ENCODE measurements at regions not wholly inside any gene's neighbourhood (a gene's known extent, or its start where the extent isn't known, plus 50 kb on each side); places are given as distances from the start of the nearest gene placed in this dataset.

DNA sequence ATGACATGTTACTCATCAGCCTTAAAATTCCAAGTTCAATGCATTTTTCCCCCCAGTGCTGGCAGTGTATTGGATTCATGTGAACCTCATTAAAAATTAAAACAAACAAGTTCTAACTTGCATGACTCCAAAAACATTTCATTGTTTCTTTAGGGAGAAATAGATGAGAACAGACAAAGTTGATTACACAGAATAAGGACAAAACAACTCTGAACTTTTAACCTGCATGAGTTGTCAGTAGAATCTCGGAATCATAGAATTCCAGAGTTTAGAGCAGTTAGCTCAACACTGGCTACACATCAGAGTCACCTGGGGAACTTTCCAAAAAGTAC is 127.5 kb downstream of the TMX1 start:
- TF ChIP-seq POLR2AphosphoS5 (IDR thresholded peaks at IDR 0.05) = no peak
- TF ChIP-seq, protein P1, sequence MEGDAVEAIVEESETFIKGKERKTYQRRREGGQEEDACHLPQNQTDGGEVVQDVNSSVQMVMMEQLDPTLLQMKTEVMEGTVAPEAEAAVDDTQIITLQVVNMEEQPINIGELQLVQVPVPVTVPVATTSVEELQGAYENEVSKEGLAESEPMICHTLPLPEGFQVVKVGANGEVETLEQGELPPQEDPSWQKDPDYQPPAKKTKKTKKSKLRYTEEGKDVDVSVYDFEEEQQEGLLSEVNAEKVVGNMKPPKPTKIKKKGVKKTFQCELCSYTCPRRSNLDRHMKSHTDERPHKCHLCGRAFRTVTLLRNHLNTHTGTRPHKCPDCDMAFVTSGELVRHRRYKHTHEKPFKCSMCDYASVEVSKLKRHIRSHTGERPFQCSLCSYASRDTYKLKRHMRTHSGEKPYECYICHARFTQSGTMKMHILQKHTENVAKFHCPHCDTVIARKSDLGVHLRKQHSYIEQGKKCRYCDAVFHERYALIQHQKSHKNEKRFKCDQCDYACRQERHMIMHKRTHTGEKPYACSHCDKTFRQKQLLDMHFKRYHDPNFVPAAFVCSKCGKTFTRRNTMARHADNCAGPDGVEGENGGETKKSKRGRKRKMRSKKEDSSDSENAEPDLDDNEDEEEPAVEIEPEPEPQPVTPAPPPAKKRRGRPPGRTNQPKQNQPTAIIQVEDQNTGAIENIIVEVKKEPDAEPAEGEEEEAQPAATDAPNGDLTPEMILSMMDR (IDR thresholded peaks at IDR 0.05; ENCODE audit: poor library complexity, severe bottlenecking) = no peak
- no peak for TF ChIP-seq EP300 (conservative IDR thresholded peaks at IDR 0.05; ENCODE audit: poor library complexity, severe bottlenecking)
- no peak for TF ChIP-seq EZH2 (IDR thresholded peaks at IDR 0.05; ENCODE audit: borderline replicate concordance, insufficient read depth, low read length, poor library complexity, severe bottlenecking)
- TF ChIP-seq SMC3 (conservative IDR thresholded peaks at IDR 0.05; ENCODE audit: poor library complexity) = no peak
- no peak for TF ChIP-seq RAD21 (conservative IDR thresholded peaks at IDR 0.05)
- TF ChIP-seq TAF1 (IDR thresholded peaks at IDR 0.05; ENCODE audit: low read depth) = no peak
- no peak for TF ChIP-seq REST (IDR thresholded peaks at IDR 0.05; ENCODE audit: borderline replicate concordance)
- TF ChIP-seq MXI1 (conservative IDR thresholded peaks at IDR 0.05; ENCODE audit: poor library complexity, severe bottlenecking) = no peak
- H3K27ac ChIP-seq (ENCODE audit: low read length) = no peak overlapping the region
- no peaks in the 10 kb centered on the region for H3K9me2 ChIP-seq (ENCODE audit: insufficient read depth, low read length)
- H3F3A ChIP-seq (ENCODE audit: insufficient read depth, low read length, poor library complexity, severe bottlenecking) = no peaks in the 10 kb centered on the region
- H3K79me2 ChIP-seq (replicated peaks; ENCODE audit: insufficient read depth, low read length) = no peaks in the 10 kb centered on the region
- H3K9ac ChIP-seq (ENCODE audit: low read length) = no peak overlapping the region
- H3K36me3 ChIP-seq (ENCODE audit: insufficient read depth, low read length) = no peaks in the 10 kb centered on the region
- no peak overlapping the region for H3K4me3 ChIP-seq (ENCODE audit: low read length)
- H3K9me3 ChIP-seq (ENCODE audit: low read length) = no peaks in the 10 kb centered on the region
- H3K4me2 ChIP-seq (ENCODE audit: low read length) = no peak overlapping the region
- H3K27me3 ChIP-seq (ENCODE audit: insufficient read depth, low read depth, low read length) = no peaks in the 10 kb centered on the region
- no peaks in the 10 kb centered on the region for H4K20me1 ChIP-seq (ENCODE audit: insufficient read depth)
- H2AFZ ChIP-seq (ENCODE audit: low read depth, low read length) = no peak overlapping the region

DNA sequence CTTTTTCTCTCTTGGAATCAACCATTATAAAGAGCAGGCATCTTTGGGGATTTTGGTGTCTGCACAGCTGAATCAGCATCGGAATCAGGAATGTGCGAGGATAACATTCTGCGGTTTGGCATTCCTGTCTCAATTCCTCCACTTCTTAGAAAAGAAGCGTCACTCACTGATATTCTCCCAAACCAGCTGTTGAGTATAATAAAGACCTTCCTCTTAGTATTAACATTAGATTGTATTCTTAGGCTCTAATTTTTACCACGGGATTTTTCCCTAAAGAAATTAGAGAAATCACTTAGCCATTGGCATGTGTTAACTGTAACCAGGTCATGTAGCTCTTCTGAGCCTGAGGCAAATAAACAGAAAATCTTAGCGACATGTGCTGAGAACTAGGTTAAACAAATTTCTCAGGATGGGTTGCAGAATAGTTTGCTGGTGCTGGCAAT is 128.7 kb downstream of the TMX1 start:
- TF ChIP-seq REST (IDR thresholded peaks at IDR 0.05; ENCODE audit: borderline replicate concordance) (no peak), MXI1 (conservative IDR thresholded peaks at IDR 0.05; ENCODE audit: poor library complexity, severe bottlenecking) (no peak), POLR2AphosphoS5 (IDR thresholded peaks at IDR 0.05) (no peak), TAF1 (IDR thresholded peaks at IDR 0.05; ENCODE audit: low read depth) (no peak), RAD21 (conservative IDR thresholded peaks at IDR 0.05) (no peak), EZH2 (IDR thresholded peaks at IDR 0.05; ENCODE audit: borderline replicate concordance, insufficient read depth, low read length, poor library complexity, severe bottlenecking) (no peak), EP300 (conservative IDR thresholded peaks at IDR 0.05; ENCODE audit: poor library complexity, severe bottlenecking) (no peak), SMC3 (conservative IDR thresholded peaks at IDR 0.05; ENCODE audit: poor library complexity) (no peak)
- TF ChIP-seq, protein P1 (IDR thresholded peaks at IDR 0.05; ENCODE audit: poor library complexity, severe bottlenecking) = no peak
- no peak overlapping the region for H3K4me2 ChIP-seq (ENCODE audit: low read length)
- no peak overlapping the region for H3K27ac ChIP-seq (ENCODE audit: low read length)

More for the DNA sequence above, 128.7 kb downstream of the TMX1 start:
- Histone ChIP-seq H3K9ac (ENCODE audit: low read length) (no peak overlapping the region), H3K9me2 (ENCODE audit: insufficient read depth, low read length) (no peaks in the 10 kb centered on the region), H3K36me3 (ENCODE audit: insufficient read depth, low read length) (no peaks in the 10 kb centered on the region), H3K79me2 (replicated peaks; ENCODE audit: insufficient read depth, low read length) (no peaks in the 10 kb centered on the region), H3K9me3 (ENCODE audit: low read length) (no peaks in the 10 kb centered on the region), H3F3A (ENCODE audit: insufficient read depth, low read length, poor library complexity, severe bottlenecking) (no peaks in the 10 kb centered on the region), H3K27me3 (ENCODE audit: insufficient read depth, low read depth, low read length) (no peaks in the 10 kb centered on the region), H2AFZ (ENCODE audit: low read depth, low read length) (no peak overlapping the region), H3K4me3 (ENCODE audit: low read length) (no peak overlapping the region), H4K20me1 (ENCODE audit: insufficient read depth) (no peaks in the 10 kb centered on the region)
